CD4-positive, alpha-beta T cell treated with Interferon alpha-2 for 1 hour (primary cell): ENCODE measurements at regions not wholly inside any gene's neighbourhood (a gene's known extent, or its start where the extent isn't known, plus 50 kb on each side); places are given as distances from the start of the nearest gene placed in this dataset.

ENCODE experiments used
- DNase-seq, 2 donors: peaks; one replicate each; pipeline ENCODE4 v3.0.0-alpha.2; 2020 to 2022

DNA sequence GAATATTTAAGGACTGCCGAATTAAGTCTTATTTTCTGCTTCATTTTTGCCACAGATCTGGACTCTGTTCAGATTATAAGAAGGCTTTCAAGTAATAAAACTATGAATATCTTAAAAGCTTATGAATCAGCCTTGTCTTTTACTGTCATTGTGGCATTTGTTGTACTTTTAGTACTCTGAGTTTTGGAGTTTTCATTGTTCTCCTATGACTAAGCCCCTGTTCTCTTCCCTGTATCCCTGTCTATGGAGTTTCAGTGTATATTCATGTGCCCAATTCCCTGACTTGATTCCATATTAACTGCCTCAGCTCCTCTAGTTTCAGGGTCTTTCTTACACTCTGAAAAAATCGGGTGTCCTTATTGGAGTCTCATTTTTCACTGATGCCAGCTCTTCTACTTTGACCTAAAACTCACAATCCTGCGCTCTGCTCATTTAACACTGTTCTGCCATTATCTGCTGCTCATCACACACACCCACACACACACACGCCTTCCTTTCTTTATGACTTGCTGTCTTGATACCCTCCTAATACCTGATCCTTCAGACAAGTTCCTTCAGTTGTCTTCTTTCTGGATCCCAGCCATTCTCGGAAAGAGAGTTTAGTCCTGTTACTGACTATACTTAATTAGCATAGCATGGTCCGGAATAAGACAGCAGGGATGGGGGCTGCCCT lies 511.8 kb downstream of the CPS1 start:
- no peak for DNase-seq

DNA sequence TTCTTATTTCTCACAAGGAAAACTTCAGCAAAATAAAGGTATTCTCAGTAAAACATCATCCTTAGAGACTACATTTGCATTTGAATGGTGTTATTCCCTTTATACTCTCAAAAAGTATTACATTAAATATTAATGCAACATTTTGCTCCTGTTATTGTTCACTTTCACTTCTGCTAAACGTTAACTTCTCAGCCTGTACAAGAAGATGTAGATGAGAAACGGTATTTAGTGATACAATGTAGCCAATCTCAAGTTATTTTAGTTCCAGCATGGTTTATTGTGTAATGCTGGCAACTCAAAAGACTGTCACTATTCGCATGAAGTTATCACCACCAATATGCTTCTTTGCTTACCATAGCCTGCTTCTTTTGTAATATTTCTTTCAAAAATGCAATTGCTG lies 514.1 kb downstream of the CPS1 start:
- no peak for DNase-seq

DNA sequence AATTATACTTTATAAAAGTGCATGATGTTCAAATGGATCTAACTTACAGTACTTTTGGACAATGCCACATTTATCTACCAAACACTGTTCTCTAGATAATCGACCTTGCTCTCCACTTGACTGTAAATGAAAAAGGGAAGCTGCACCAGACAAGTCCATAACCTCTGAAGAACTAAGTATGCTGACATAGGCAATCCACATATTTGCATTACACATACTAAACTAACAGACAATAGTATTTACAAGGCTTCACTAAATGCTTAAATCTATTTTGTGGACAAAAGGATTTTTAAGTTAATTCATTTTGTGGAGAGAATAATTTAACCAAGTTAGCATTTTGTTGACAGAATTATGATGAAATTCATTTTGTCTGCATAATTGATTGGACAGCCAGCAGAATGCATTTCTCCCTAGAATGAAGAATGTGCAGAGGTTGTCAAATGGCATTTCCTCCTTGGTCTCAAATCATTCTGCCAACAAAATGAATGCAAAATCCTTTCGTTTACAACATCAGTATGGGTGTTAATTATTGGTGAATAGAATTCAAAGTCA lies 520.9 kb downstream of the CPS1 start:
- DNase-seq: no peak

DNA sequence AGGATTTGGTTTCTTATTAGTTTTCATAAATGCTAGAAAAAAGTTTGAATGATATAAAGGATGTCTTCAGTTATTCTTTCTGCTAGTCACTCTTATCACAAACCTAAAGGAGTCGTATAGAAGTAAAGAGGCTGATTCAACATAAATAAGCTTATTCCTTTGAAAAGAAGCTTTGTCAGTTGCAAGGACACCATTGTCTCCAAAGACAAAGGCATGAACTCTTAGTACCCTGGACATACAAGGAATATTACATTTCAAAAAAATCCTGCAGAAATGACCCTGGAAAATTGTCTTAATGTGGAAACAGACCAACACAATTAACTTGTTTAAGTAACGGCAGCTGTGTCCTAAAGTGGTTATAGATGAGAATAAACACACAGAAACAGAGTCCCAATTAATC lies 528.0 kb downstream of the CPS1 start:
- no peak for DNase-seq

DNA sequence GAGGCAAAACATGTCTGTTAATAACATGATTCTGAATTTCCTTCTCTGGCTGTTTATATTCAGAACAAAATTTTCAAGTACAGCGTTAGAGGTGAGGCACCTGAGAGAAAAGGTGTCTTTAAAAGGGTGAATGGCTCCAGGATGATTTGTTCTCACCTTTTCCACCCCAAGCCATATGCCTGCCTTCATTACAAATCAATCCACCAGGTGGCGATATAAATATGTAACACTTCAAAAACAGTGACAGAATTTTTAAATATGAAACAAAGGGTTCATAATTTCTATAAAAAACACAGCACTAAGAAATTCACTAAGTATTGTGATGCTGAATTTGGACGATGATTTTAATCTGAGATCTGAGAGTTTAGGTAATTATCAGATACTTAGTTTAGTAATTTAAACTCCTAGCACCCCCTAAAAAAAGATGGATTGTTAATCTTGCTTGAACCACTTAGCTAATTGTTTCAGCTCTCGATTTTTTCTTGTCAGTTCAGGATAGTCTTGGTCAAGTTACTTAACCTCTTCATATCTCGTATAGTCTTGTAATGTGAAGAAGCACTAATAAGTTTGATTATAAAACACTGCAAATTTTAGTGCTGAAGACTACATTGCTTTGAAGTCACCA lies 528.8 kb downstream of the CPS1 start:
- DNase-seq: peak in 1 of 2 donors; percentile 8

DNA sequence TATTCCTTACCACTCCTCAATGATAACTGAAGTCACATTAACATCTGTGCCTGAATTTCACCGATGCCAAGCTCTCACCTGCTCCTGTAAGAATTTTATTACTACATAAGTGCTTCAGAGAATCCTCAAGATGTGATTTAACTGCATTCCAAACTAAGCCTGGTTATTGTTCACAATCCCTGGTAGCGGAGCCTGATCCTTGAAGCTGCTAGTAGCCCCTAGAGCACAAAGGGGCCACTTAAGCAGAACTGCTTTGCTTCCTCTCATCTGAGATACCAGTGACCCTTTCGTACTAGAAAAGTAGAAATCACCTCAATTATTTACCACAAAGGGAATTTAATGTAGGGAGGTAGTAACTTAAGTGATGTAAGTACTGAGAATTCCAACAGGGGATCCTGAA lies 529.6 kb downstream of the CPS1 start:
- no peak for DNase-seq

DNA sequence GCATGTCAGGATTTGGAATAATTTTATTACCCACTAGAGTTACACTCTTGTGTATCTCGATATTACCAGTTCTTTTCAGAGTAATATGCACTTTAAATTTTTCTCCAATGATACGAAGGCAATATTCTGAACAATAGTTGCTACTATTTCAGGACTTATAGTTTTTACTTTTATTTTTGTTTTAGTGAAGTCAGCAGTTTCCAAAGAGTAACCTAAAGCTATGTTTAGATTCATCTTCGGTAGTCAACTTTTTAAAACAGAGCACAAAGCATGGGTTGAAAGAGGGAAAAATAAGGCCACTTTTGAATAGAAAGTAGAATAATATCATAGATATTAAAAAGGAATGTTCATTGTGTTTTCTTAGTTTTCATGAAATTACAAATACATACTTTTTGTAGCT lies 532.7 kb downstream of the CPS1 start:
- no peak for DNase-seq

DNA sequence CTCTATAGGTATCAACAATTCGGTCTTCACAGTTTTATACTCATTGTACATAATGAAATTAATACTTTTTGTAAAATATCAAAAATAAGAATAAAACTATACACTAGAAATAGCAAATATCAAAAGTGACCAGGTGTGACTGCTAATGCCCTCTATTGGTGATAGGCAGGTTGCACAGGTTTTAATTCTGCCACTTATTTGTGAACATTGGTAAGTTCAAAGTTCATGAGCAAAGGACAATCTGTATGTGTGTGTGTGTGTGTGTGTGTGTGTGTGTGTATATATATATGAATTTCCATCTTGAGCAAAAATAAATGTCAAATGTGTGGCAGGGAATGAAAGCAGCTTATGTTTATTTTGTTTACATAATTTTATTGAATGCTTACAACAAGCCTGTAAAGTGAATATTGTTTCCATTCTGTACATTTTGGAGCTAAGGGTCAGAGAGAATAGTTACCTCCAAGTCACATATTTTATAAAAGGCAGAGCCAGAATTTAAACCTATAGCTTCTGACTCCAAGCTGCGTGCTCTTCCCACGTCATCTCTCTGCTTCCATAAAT lies 537.4 kb downstream of the CPS1 start:
- DNase-seq: no peak

DNA sequence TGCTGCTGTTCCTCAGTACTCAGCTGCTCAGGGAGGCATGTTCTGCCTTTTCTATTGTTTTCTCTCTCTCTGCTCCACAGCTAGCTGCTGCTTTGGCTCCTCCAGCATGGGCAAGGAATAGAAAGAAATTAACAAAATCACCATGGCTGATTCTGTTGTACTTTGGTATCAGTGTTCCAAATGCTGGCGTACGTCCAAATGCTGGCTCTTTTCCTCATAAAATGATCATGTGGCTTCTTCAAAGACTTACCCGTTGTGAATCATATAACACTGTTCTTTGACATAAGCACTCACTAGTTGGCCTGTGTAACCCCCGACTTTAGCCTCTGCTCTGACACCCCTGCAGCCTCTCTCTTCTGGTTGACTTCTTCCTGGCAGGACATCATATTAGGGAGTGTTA lies 547.6 kb downstream of the CPS1 start:
- no peak for DNase-seq

DNA sequence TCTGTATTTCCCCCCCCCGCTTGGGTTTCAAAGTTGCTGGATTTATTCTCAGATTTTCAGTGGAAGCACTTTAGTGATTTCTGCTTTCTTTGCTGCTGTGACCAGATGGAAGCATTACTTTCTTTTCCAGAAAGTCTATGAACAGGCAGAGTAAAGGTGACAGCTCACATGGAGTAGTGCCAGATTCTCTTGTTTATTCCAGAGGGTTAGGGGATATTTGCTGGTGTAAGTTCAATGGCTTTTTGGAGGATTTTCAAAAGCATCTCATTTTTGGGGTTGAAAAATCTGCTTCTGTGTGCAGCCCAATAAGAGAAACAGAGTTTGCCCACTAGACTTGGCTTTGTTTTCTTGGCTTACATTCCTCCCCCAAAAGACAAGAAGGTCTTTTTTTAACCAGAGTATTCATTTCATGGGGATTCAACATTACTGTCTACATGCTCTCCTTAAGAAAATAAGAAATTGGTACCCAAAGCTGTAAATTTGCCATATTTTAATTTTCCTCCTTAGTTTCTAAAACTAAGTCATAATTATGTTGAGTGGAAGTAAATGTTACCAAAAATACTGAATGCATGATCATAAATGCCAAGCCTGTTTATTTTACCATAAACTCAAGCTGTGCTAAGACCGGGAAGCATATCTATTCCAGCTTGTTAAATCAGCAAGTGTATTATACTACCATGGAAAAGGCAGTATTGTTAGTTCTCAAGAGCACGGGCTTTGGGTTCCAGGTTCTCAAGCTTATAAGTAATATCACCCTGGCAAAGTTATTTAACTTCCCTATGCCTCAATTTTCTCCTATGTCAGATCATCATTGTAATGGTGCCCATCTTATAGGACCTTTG lies 557.2 kb downstream of the CPS1 start:
- DNase-seq: no peak

DNA sequence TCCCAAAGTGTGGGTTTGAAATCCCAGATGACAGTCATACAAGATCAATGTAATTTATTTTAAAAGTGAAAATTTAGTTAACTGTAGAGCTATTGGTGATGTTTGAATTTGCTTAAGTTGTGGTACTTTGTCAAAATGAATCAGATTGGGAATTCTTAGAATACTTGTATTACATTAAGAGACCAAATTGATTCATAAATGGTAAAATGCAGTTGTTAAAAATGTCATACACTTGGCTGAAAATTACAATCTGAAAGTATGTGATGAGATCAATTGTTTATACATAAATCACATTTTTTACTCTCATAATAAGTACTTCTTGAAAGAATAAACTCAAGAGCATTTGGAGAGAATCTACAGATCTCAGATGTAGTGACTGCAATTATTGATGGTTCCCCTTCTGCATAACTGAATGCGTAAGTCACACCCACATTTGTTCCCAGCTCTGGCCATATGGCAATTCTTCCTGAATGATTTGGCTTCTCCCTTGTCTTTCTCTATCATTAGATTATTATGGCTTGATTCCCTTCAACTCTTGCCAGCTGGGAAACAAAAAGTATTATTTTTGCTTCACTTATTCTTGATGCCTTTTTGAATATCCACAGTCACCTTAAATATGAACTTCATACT lies 558.5 kb downstream of the CPS1 start:
- no peak for DNase-seq

DNA sequence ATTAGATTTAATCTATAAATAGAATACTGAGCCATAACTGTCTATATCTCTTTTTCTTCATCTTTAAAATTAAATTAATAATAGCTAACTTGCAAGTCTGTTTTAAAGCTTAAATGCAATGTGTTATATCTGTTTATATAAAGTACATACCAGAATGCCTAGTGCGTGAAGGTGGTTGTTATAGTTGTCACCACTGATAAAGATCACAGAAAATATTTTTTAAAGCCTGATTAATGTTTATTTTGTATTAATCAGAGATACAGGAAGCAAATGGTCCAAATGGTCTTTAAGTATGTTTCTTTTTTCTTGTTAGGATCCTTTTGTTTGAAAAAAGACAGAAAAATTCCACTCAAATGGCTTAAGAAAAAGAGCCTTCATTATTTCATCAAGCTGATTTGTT lies 560.6 kb downstream of the CPS1 start:
- DNase-seq: no peak

DNA sequence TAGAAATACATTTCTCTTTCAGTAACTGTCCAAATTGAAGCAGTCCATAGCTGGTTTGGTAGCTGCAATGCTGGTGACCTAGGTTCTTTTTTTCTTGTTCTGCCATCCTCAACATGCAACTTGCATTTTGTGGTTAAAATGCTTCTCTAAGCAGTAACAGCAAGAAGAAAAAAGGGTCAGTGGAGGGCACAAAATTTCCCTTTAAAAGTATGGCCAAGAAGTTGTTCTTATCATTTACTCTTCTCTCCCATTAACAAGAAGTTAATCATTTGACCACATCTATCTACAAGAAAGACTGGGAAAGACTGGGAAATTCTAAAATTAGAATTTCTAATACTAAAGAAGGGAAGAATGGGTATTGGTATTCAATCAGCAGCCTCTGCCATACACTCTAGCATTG lies 569.9 kb downstream of the CPS1 start:
- DNase-seq: no peak

DNA sequence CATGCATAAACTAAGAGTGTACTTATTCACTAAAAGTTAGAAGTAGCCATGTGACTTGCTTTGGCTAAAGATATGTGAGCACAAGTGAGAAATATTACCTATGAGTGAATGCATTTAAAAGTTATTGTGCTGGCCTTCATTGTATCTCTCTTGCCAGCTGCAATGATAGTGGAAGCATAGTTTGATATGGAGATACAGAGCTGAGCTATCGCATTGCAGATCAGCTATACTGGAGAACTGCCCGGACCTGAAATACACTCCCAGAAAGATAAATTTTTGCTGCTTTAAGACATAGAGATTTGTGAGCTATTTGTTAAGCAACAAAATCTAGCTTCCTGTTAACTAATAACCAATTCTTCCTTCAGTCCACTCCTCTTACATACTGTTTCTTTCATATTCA lies 571.1 kb downstream of the CPS1 start:
- DNase-seq: no peak

DNA sequence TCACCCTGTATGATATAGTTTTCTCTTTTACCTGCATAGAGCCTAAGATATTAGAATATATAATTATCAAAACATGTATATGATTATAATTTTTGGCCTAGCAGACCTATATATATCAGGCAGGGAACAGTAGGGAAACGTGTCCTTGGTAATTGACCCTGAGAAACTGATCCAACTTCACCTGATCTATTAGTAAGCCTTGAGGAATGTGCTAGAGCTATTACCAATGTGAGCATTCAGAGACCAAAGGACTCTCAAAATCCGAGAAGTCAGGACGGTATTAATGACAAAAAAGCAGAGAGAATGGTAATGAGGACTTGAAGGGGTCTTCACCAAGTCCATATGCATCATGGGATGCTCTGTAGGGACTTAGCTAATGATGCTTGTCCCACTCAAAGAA lies 571.9 kb downstream of the CPS1 start:
- no peak for DNase-seq

DNA sequence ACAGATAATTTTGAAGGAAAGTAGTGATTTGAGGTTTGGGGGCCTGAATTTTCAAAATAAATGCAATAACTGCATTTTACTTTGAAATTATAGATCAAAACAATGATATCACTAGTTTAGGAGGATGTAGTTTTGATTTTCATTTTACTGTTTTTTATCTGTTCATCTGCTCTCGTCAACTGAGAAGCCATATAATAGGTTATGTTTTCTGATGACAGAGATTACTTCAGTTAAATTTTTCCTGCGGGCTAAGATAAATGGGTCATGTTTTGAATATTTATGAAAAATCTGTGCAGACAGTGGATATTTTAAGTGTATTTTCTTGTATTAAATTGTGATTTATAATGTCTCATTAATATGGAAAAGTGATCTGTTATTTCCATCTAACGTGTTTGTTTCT lies 573.4 kb downstream of the CPS1 start:
- no peak for DNase-seq

DNA sequence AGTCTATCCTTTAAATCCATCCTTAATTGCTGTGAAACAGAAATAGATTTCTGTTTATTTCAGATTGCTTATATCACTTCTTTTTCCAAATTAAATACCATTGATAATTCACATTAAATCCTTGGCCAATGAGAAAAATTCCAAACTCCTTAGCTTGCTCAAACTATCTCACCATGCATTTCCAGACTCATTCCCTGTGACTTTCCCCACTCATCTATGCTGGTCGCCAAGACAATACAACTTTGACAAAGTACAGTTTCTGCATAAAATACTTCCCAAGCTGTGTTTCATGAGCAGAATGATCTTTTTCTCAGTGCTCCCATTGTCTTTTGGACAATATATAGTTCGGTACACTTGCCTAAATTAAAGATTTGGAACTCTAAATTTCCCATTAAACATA lies 575.6 kb downstream of the CPS1 start:
- DNase-seq: no peak

DNA sequence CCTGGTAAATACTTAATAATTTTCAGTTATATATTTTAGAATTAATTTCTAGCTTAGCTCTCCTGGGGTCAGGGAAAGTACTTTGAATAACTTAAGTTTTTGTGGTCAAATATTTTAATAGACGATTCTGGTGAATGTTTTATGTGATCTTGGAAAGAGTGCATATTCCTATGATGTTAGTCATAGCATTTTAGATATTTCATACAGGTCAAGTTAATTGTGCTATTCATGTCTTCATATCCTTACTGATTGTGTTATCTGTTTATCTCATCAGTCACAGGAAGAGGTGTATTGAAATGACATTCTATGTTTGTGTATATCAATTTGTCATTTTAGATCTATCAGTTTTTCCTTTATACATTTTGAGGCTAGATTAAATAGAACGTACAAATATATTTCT lies 576.2 kb downstream of the CPS1 start:
- DNase-seq: no peak

DNA sequence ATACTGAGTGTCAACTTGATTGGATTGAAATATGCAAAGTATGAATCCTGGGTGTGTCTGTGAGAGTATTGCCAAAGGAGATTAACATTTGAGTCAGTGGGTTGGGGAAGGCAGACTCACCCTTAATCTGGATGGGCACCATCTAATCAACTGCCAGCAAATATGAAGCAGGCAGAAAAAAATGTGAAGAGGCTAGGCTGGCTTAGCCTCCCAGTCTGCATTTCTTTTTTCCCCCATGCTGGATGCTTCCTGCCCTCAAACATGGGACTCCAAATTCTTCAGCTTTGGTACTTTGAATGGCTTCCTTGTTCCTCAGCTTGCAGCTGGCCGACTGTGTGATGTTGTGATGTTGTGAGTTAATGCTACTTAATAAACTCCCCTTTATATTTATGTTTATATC lies 577.4 kb downstream of the CPS1 start:
- no peak for DNase-seq

DNA sequence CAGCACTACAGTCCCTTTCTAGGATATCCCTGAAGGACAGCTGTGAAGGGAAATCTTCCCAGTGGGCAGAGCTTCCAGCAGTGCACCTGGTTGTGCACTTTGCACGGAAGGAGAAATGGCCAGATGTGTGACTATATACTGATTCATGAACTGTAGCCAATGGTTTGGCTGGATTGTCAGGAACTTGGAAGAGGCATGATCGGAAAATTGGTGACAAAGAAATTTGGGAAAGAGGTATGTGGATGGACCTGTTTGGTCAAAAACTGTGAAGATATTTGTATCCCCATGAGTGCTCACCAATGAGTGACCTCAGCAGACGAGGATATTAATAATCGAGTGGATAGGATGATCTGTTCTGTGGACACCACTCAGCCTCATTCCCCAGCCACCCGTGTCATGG lies 582.2 kb downstream of the CPS1 start:
- no peak for DNase-seq

DNA sequence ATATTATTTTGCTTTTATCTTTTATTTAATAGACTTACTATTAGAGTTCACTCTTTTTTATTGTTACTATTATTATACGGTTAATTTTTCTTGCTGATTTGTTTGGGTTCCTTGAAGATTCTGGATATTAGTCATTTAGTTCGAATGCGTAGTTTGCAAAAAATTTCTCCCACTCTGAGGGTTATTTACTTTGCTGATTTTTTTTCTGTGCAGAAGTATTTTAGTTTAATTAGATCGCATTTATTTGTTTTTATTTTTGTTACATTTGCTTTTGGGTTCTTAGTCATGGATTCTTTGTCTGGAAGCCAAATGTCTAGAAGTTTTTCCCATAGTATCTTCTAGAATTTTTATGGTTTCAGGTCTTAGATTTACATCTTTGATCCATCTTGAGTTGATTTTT lies 585.2 kb downstream of the CPS1 start:
- no peak for DNase-seq

DNA sequence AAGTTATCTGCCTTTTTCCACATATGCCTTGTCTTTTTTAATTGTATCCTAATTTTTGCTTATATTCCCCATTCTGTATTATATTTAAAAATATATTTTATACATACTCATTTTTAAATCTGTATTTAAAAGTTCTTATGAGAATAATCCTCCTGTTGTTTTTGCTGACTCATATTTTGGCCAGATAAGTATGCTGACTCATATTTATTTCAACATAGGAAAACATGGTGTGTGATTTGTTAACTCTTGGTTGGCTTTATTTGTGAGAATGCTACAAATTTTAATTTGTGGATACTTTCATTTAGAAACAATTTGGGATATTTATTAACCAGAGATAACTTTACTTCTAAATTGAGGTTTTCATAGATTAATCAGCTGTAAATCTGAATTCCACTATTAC lies 587.7 kb downstream of the CPS1 start:
- no peak for DNase-seq
